Endothelial cell of umbilical vein (primary cell): ENCODE measurements at regions not wholly inside any gene's neighbourhood (a gene's known extent, or its start where the extent isn't known, plus 50 kb on each side); places are given as distances from the start of the nearest gene placed in this dataset.

Experiments
- BruUV-seq: library from RNA; stranded (reverse); fragments of 400-500 nt; replicated peaks from 2 replicates; lab custom pipeline; 2021; lab: Mats Ljungman, UMichigan
- CTCF ChIA-PET: fragments of 300-600, 350-600 bp; sonication (Branson Sonifier 250); formaldehyde crosslinking; loops from one replicate; lab custom pipeline; 2021; ENCODE audit warnings: antibody characterized with exemption, inconsistent platforms; lab: Charles Lee
- POLR2A ChIA-PET: fragments of 300-600, 350-600 bp; sonication (Branson Sonifier 250); formaldehyde crosslinking; loops from one replicate; lab custom pipeline; 2021; ENCODE audit warnings: antibody characterized with exemption, inconsistent platforms; lab: Charles Lee
- DNase-seq: peaks from one replicate; pipeline ENCODE4 v3.0.0-alpha.2; 2011; ENCODE audit warnings: low read depth, low spot score
- FAIRE-seq: peaks from 2 replicates; lab custom pipeline; 2011; peaks lifted over from hg19 to GRCh38; lab: Jason Lieb, UNC
- H2AFZ ChIP-seq: 2 replicates; pipeline ENCODE4 v1.6.0; 2012; ENCODE audit warnings: low read depth, low read length, control low read depth, inconsistent platforms
- H3K27ac ChIP-seq: 2 replicates; pipeline ENCODE4 v1.5.1; 2011; ENCODE audit warnings: low read depth, mild to moderate bottlenecking, control low read depth, low read length, moderate library complexity; ENCODE audit not compliant: insufficient read depth
- H3K27me3 ChIP-seq, 2 experiments: 2 replicates each; pipeline versions ENCODE4 v1.6.0 to v1.6.1; 2011; ENCODE audit warnings: low read length in 2 of 2, mixed read lengths in 1 of 2; ENCODE audit not compliant: control insufficient read depth in 2 of 2, insufficient read depth in 2 of 2
- H3K36me3 ChIP-seq, 2 experiments: 2 replicates in 1 of 2; 3 replicates in 1 of 2; pipeline ENCODE4 v1.5.1; 2011; ENCODE audit warnings: low read length in 2 of 2, mild to moderate bottlenecking in 1 of 2, moderate library complexity in 1 of 2; ENCODE audit not compliant: control insufficient read depth in 2 of 2, insufficient read depth in 2 of 2; ENCODE audit errors: extremely low read depth in 1 of 2
- H3K4me1 ChIP-seq: 3 replicates; pipeline ENCODE4 v1.5.1; 2011; ENCODE audit warnings: mild to moderate bottlenecking, low read length; ENCODE audit not compliant: control insufficient read depth, insufficient read depth; ENCODE audit errors: extremely low read depth
- H3K4me2 ChIP-seq: 2 replicates; pipeline ENCODE4 v1.6.1; 2011; ENCODE audit warnings: low read length, control low read depth, mixed read lengths; ENCODE audit not compliant: insufficient read depth
- H3K4me3 ChIP-seq, 3 experiments: fragments of 200-600 bp in 1 of 3; sonication (generic), shearing (Covaris generic) in 1 of 3; replicated peaks in 1 of 3; 2 replicates each; pipeline ENCODE4 v1.5.1; 2011 to 2016; ENCODE audit warnings: control low read depth in 3 of 3, low read length in 3 of 3, mild to moderate bottlenecking in 2 of 3, inconsistent platforms in 1 of 3, low read depth in 1 of 3, moderate library complexity in 1 of 3; ENCODE audit not compliant: insufficient read depth in 1 of 3
- H3K79me2 ChIP-seq: 2 replicates; pipeline ENCODE4 v1.6.0; 2012; ENCODE audit warnings: low read length, inconsistent platforms; ENCODE audit not compliant: control insufficient read depth, insufficient read depth
- H3K9ac ChIP-seq: replicated peaks from 2 replicates; pipeline ENCODE3; 2011; ENCODE audit warnings: low read length, control low read depth; ENCODE audit not compliant: insufficient read depth; ENCODE audit errors: extremely low read depth
- H3K9me1 ChIP-seq: replicated peaks from 3 replicates; pipeline ENCODE4 v1.6.0; 2011; ENCODE audit warnings: mild to moderate bottlenecking, low read length; ENCODE audit not compliant: control insufficient read depth, insufficient read depth; ENCODE audit errors: extremely low read depth
- H3K9me3 ChIP-seq: replicated peaks from 2 replicates; pipeline ENCODE4 v1.5.1; 2012; ENCODE audit warnings: low read length, inconsistent platforms; ENCODE audit not compliant: control insufficient read depth, insufficient read depth
- H4K20me1 ChIP-seq: replicated peaks from 2 replicates; pipeline ENCODE3; 2011; ENCODE audit warnings: mild to moderate bottlenecking, low read length; ENCODE audit not compliant: control insufficient read depth, insufficient read depth; ENCODE audit errors: extremely low read depth
- EZH2 ChIP-seq: IDR thresholded peaks from 2 replicates; pipeline ENCODE4 v1.6.1; 2012; ENCODE audit warnings: borderline replicate concordance, low read depth, mild to moderate bottlenecking, moderate library complexity, low read length, inconsistent platforms; ENCODE audit not compliant: severe bottlenecking
- FOS ChIP-seq: IDR thresholded peaks from 2 replicates; pipeline ENCODE4 v1.6.1; 2011; ENCODE audit warnings: mild to moderate bottlenecking, low read length, moderate library complexity, borderline replicate concordance; ENCODE audit not compliant: insufficient read depth
- GATA2 ChIP-seq: IDR thresholded peaks from 2 replicates; pipeline ENCODE4 v1.7.0; 2011; ENCODE audit warnings: low read depth, mild to moderate bottlenecking, moderate library complexity, mixed read lengths, low read length; ENCODE audit not compliant: insufficient read length, insufficient read depth
- JUN ChIP-seq: IDR thresholded peaks from 2 replicates; pipeline ENCODE4 v1.6.1; 2011; ENCODE audit warnings: borderline replicate concordance, low read depth; ENCODE audit not compliant: insufficient read length, insufficient read depth
- MYC ChIP-seq: IDR thresholded peaks from one replicate; pipeline ENCODE4 v1.6.1; 2011; ENCODE audit warnings: mild to moderate bottlenecking, low read depth, low read length
- POLR2A ChIP-seq: IDR thresholded peaks from 2 replicates; pipeline ENCODE4 v1.6.1; 2012; ENCODE audit warnings: low read depth, mild to moderate bottlenecking, control low read depth, low read length
- POLR2AphosphoS5 ChIP-seq: IDR thresholded peaks from 2 replicates; pipeline ENCODE4 v1.6.1; 2012; ENCODE audit warnings: low read depth, mild to moderate bottlenecking, control low read depth, low read length, moderate library complexity; ENCODE audit not compliant: insufficient read depth
- dilution Hi-C: fragments of 300-500 bp; cut with MboI; formaldehyde crosslinking; loops from one replicate; pipeline ENCODE4 v1.15.0; 2019; ENCODE audit warnings: low sequenced_read_pairs; ENCODE audit not compliant: extremely low pct_ligation_motif_present
- intact Hi-C: fragments of 100-400 bp; cut with micrococcal nuclease; formaldehyde crosslinking; loops from one replicate; pipeline ENCODE4 v1.10.0; 2022
- TF ChIP-seq, protein P1 (sequence below), 2 donors: IDR thresholded peaks; 1 replicate in 1 of 2; 2 replicates in 1 of 2; pipeline ENCODE4 v1.5.1; 2011; ENCODE audit warnings: low read length in 2 of 2, mild to moderate bottlenecking in 2 of 2, moderate library complexity in 2 of 2, control low read depth in 1 of 2, inconsistent platforms in 1 of 2, low read depth in 1 of 2; ENCODE audit not compliant: insufficient read depth in 1 of 2; ENCODE audit errors: extremely low read depth in 1 of 2
- TF ChIP-seq, protein P2 (sequence below): IDR thresholded peaks from 2 replicates; pipeline ENCODE4 v1.6.1; 2011; ENCODE audit not compliant: insufficient read depth, insufficient read length

DNA sequence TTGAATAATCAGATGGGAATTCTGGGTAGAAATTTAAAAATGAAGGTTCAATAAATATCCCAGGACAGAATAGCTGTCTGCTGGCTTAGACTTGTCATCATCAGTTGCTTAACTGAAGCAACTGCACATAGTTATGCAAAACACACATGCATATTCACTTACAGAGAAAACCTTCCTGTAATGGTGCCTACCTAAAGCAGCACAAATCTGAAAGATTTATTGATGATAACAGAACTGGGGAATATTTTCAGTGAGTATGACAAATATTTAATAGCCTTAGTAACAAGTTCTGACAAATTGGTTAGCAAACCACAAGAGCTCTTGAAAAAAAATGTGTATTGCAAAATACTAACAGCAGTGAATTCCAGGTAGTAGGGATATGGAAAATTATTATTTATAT, 606.8 kb upstream of the BOD1L1 start:
- H4K20me1 ChIP-seq, result no peaks in the 10 kb centered on the region
- FAIRE-seq, result no peak
- no peak overlapping the region for H3K9ac ChIP-seq
- TF ChIP-seq, protein P1, sequence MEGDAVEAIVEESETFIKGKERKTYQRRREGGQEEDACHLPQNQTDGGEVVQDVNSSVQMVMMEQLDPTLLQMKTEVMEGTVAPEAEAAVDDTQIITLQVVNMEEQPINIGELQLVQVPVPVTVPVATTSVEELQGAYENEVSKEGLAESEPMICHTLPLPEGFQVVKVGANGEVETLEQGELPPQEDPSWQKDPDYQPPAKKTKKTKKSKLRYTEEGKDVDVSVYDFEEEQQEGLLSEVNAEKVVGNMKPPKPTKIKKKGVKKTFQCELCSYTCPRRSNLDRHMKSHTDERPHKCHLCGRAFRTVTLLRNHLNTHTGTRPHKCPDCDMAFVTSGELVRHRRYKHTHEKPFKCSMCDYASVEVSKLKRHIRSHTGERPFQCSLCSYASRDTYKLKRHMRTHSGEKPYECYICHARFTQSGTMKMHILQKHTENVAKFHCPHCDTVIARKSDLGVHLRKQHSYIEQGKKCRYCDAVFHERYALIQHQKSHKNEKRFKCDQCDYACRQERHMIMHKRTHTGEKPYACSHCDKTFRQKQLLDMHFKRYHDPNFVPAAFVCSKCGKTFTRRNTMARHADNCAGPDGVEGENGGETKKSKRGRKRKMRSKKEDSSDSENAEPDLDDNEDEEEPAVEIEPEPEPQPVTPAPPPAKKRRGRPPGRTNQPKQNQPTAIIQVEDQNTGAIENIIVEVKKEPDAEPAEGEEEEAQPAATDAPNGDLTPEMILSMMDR (IDR thresholded peaks at IDR 0.05; ENCODE audit: extremely low read depth in 1 of 2, insufficient read depth in 1 of 2, low read depth in 1 of 2, low read length in 2 of 2), result no peak
- TF ChIP-seq POLR2A (no peak), EZH2 (no peak), GATA2 (no peak), POLR2AphosphoS5 (no peak), MYC (no peak), JUN (no peak), FOS (no peak)
- TF ChIP-seq, protein P2, sequence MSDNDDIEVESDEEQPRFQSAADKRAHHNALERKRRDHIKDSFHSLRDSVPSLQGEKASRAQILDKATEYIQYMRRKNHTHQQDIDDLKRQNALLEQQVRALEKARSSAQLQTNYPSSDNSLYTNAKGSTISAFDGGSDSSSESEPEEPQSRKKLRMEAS, result no peak
- DNase-seq, result no peak
- H3K4me2 ChIP-seq, result no peak overlapping the region
- no TSS peak for BruUV-seq
- no peaks in the 10 kb centered on the region for H3K79me2 ChIP-seq
- no peaks in the 10 kb centered on the region for H3K9me1 ChIP-seq
- H3K27me3 ChIP-seq, result no peaks in the 10 kb centered on the region
- CTCF ChIA-PET, result no interaction called here
- intact Hi-C loops (no loop called here), dilution Hi-C loops (no loop called here)
- H3K4me1 ChIP-seq, result no peaks in the 10 kb centered on the region
- H3K4me3 ChIP-seq, result no peak overlapping the region
- no peaks in the 10 kb centered on the region for H3K9me3 ChIP-seq
- POLR2A ChIA-PET, result no interaction called here
- no peak overlapping the region for H2AFZ ChIP-seq
- no peaks in the 10 kb centered on the region for H3K36me3 ChIP-seq
- no peak overlapping the region for H3K27ac ChIP-seq
